Esophagus squamous epithelium (tissue), 4 donors: ENCODE measurements at regions not wholly inside any gene's neighbourhood (a gene's known extent, or its start where the extent isn't known, plus 50 kb on each side); places are given as distances from the start of the nearest gene placed in this dataset.

Experiments
- CTCF ChIP-seq, 6 experiments: fragments of 450-650 bp in 4 of 6; fragments of 200-600 bp in 2 of 6; sonication (generic) in 2 of 6; IDR thresholded peaks; one replicate each; pipeline ENCODE4 v1.5.1; 2016 to 2019; ENCODE audit warnings: antibody characterized with exemption in 6 of 6, mild to moderate bottlenecking in 4 of 6, moderate library complexity in 4 of 6
- POLR2A ChIP-seq, 4 donors: fragments of 450-650 bp; IDR thresholded peaks; one replicate each; pipeline ENCODE4 v1.6.1; 2017; ENCODE audit warnings: antibody characterized with exemption in 4 of 4, mild to moderate bottlenecking in 4 of 4, moderate library complexity in 3 of 4

- TF ChIP-seq CTCF (IDR thresholded peaks at IDR 0.05), result no peak
- TF ChIP-seq POLR2A (IDR thresholded peaks at IDR 0.05), result no peak
Measured at GRCh38 chr7:110071192-110071591, 1019.7 kb upstream of the LRRN3 start.
